Body of pancreas (tissue), 4 donors: ENCODE measurements at regions not wholly inside any gene's neighbourhood (a gene's known extent, or its start where the extent isn't known, plus 50 kb on each side); places are given as distances from the start of the nearest gene placed in this dataset.

Experiments used
- POLR2A ChIP-seq, 3 donors: fragments of 450-650 bp; IDR thresholded peaks; one replicate each; pipeline ENCODE4 v1.6.1; 2016; ENCODE audit warnings: antibody characterized with exemption in 3 of 3, mild to moderate bottlenecking in 2 of 3
- TF ChIP-seq, protein P1 (sequence below), 7 experiments: fragments of 450-650 bp in 4 of 7; fragments of 200-600 bp in 3 of 7; sonication (generic) in 3 of 7; IDR thresholded peaks; one replicate each; pipeline ENCODE4 v1.5.1; 2016 to 2019; ENCODE audit warnings: antibody characterized with exemption in 7 of 7

GRCh38 chr4:133273401-133273800 is 124.3 kb downstream of the PCDH10 start:
- TF ChIP-seq POLR2A (IDR thresholded peaks at IDR 0.05), result no peak
- TF ChIP-seq, protein P1, sequence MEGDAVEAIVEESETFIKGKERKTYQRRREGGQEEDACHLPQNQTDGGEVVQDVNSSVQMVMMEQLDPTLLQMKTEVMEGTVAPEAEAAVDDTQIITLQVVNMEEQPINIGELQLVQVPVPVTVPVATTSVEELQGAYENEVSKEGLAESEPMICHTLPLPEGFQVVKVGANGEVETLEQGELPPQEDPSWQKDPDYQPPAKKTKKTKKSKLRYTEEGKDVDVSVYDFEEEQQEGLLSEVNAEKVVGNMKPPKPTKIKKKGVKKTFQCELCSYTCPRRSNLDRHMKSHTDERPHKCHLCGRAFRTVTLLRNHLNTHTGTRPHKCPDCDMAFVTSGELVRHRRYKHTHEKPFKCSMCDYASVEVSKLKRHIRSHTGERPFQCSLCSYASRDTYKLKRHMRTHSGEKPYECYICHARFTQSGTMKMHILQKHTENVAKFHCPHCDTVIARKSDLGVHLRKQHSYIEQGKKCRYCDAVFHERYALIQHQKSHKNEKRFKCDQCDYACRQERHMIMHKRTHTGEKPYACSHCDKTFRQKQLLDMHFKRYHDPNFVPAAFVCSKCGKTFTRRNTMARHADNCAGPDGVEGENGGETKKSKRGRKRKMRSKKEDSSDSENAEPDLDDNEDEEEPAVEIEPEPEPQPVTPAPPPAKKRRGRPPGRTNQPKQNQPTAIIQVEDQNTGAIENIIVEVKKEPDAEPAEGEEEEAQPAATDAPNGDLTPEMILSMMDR (IDR thresholded peaks at IDR 0.05), result no peak
